Prostate gland (tissue), 2 donors: ENCODE measurements at regions not wholly inside any gene's neighbourhood (a gene's known extent, or its start where the extent isn't known, plus 50 kb on each side); places are given as distances from the start of the nearest gene placed in this dataset.

Experiments used
- DNase-seq: peaks from one replicate; pipeline ENCODE4 v3.0.0-alpha.2; 2019; ENCODE audit warnings: low spot score
- H3K27ac ChIP-seq, 2 donors: fragments of 200-600 bp; sonication (generic); 2 replicates each; pipeline ENCODE4 v1.5.1; 2017 to 2019
- H3K27me3 ChIP-seq: fragments of 200-600 bp; sonication (generic); replicated peaks from 2 replicates; pipeline ENCODE4 v1.5.1; 2019; ENCODE audit not compliant: insufficient read depth
- H3K36me3 ChIP-seq, 2 donors: fragments of 200-600 bp; sonication (generic); 1 replicate in 1 of 2; 2 replicates in 1 of 2; pipeline versions ENCODE4 v1.5.1 to v1.8.1; 2017 to 2019
- H3K4me1 ChIP-seq: fragments of 200-600 bp; sonication (generic); replicated peaks from 2 replicates; pipeline ENCODE4 v1.5.1; 2019
- H3K4me3 ChIP-seq, 2 donors: fragments of 200-600 bp; sonication (generic); 2 replicates each; pipeline ENCODE4 v1.5.1; 2017 to 2019
- H3K9me3 ChIP-seq: fragments of 200-600 bp; sonication (generic); 2 replicates; pipeline ENCODE4 v1.5.1; 2017
- CTCF ChIP-seq, 4 experiments: fragments of 200-600 bp in 2 of 4; fragments of 450-650 bp in 2 of 4; sonication (generic) in 2 of 4; IDR thresholded peaks; 1 replicate in 3 of 4; 2 replicates in 1 of 4; pipeline ENCODE4 v1.5.1; 2016 to 2019; ENCODE audit warnings: antibody characterized with exemption in 4 of 4, mild to moderate bottlenecking in 2 of 4, moderate library complexity in 2 of 4
- POLR2A ChIP-seq: fragments of 450-650 bp; IDR thresholded peaks from one replicate; pipeline ENCODE4 v1.6.1; 2016; ENCODE audit warnings: antibody characterized with exemption, mild to moderate bottlenecking
- POLR2AphosphoS5 ChIP-seq: sonication (generic); formaldehyde crosslinking; IDR thresholded peaks from one replicate; pipeline ENCODE4 v1.6.1; 2017; ENCODE audit warnings: antibody characterized with exemption
- WGBS: methylation state at CpG from one replicate; pipeline ENCODE4 v1.1.5; 2018; 5-methylcytosine and 5-hydroxymethylcytosine counted together
- intact Hi-C: fragments of 100-400 bp; cut with DNase I; formaldehyde crosslinking; loops from one replicate; pipeline ENCODE4 v1.14.2; 2022

DNA sequence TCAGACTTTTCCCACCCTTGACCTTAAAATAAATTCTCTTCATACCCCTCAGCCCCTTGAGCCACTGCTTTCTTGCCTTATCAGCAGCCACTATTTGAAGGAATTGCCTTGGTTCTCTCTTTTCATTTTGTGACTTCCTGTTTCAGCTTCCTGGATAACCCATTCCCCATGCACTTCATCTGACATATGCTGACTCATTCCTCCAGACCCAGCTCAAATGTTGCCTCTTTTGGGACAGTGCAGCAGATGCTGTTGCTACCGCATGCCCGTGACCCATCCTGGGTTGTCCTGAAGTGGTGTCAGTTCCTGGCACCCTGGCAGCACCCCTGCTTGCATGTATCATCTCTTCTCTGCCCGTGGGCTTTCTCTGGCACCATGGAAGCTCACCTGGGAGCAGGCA lies 496.1 kb downstream of the PTPRU start:
- intact Hi-C loops, result no loop called here
- no peaks in the 10 kb centered on the region for H3K36me3 ChIP-seq
- H3K9me3 ChIP-seq, result no peaks in the 10 kb centered on the region
- no peak for DNase-seq
- no peak overlapping the region for H3K4me3 ChIP-seq
- TF ChIP-seq CTCF (IDR thresholded peaks at IDR 0.05) (no peak), POLR2A (no peak), POLR2AphosphoS5 (no peak)
- 71% methylated on average over 3 of the region's 3 CpGs for WGBS
- H3K27me3 ChIP-seq, result peaks cover 4% of the 10 kb centered on the region
- no peak overlapping the region for H3K27ac ChIP-seq
- H3K4me1 ChIP-seq, result no peaks in the 10 kb centered on the region

- WGBS, result 40% methylated on average over 5 of the region's 5 CpGs
- Histone ChIP-seq H3K36me3 (no peaks in the 10 kb centered on the region), H3K27ac (no peak overlapping the region), H3K27me3 (peaks cover 4% of the 10 kb centered on the region), H3K9me3 (no peaks in the 10 kb centered on the region), H3K4me1 (no peaks in the 10 kb centered on the region), H3K4me3 (no peak overlapping the region)
- no peak for DNase-seq
- TF ChIP-seq POLR2A (no peak), CTCF (IDR thresholded peaks at IDR 0.05) (no peak), POLR2AphosphoS5 (no peak)
- intact Hi-C loops, result no loop called here
Measured at GRCh38 chr1:29730623-29731022, 494.3 kb downstream of the PTPRU start.

DNA sequence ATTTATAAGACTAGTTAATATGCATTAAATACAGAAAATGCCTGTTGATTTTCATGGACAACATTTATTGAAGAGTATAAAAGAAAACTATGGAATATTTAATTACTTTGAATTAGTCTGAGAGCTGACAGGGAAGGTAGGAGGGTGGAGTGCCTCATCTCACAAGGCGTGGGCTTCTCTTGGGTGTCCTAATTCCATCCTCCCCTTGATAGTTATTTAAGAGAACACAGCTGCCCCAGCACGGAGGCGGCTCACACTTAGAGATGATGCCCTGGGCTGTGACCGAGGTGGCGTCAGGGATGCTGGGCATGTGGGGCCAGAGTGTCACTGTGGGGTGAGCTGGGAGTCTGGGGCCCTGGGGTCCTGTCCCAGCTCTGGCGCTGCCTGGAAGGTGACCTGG lies 493.0 kb downstream of the PTPRU start:
- Histone ChIP-seq H3K4me3 (no peak overlapping the region), H3K9me3 (no peaks in the 10 kb centered on the region), H3K27me3 (peaks cover 4% of the 10 kb centered on the region), H3K27ac (no peak overlapping the region), H3K36me3 (no peaks in the 10 kb centered on the region), H3K4me1 (no peaks in the 10 kb centered on the region)
- no peak for DNase-seq
- WGBS, result 85% methylated on average over 6 of the region's 6 CpGs
- TF ChIP-seq POLR2AphosphoS5 (no peak), CTCF (IDR thresholded peaks at IDR 0.05) (no peak), POLR2A (no peak)
- intact Hi-C loops, result no loop called here

DNA sequence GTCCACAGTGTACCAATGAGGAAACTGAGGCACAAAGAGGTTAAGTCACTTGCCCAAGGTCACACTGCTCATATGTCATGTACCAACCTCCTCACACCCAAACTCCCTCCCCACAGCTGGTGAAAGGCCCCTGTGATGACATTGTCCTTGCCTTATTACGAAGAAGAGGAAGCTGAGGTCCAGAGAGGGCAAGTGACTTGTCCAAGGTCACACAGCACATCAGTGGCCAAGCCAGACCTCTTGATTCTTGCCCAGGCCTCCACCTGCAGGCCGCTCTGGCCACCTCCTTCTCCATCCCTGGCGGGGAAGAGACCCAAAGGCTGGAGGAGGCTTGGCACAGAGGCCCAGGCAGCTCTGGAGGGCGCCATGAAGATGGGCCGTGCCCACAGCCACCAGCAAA lies 492.4 kb downstream of the PTPRU start:
- Histone ChIP-seq H3K36me3 (no peaks in the 10 kb centered on the region), H3K9me3 (no peaks in the 10 kb centered on the region), H3K27me3 (no peaks in the 10 kb centered on the region), H3K4me3 (no peak overlapping the region), H3K27ac (no peak overlapping the region), H3K4me1 (no peaks in the 10 kb centered on the region)
- DNase-seq, result no peak
- intact Hi-C loops, result no loop called here
- TF ChIP-seq POLR2A, result no peak
- TF ChIP-seq POLR2AphosphoS5, result no peak
- TF ChIP-seq CTCF (IDR thresholded peaks at IDR 0.05), result no peak
- 69% methylated on average over 5 of the region's 5 CpGs for WGBS

GRCh38 chr1:29725262-29725661 lies 488.9 kb downstream of the PTPRU start:
- TF ChIP-seq POLR2AphosphoS5 (no peak), POLR2A (no peak)
- 94% methylated on average over 1 of the region's 1 CpG for WGBS

More at GRCh38 chr1:29725262-29725661, 488.9 kb downstream of the PTPRU start:
- Histone ChIP-seq H3K27ac (no peak overlapping the region), H3K27me3 (no peaks in the 10 kb centered on the region), H3K4me1 (no peaks in the 10 kb centered on the region), H3K4me3 (no peak overlapping the region), H3K9me3 (no peaks in the 10 kb centered on the region), H3K36me3 (no peaks in the 10 kb centered on the region)
- DNase-seq, result no peak
- intact Hi-C loops, result no loop called here
